Gastroesophageal sphincter (tissue), 3 donors: ENCODE measurements at regions not wholly inside any gene's neighbourhood (a gene's known extent, or its start where the extent isn't known, plus 50 kb on each side); places are given as distances from the start of the nearest gene placed in this dataset.

Experiments used
- EP300 ChIP-seq: sonication (generic); formaldehyde crosslinking; IDR thresholded peaks from one replicate; pipeline ENCODE4 v1.6.1; 2017; ENCODE audit warnings: antibody characterized with exemption, mild to moderate bottlenecking
- POLR2A ChIP-seq, 2 donors: fragments of 450-650 bp; IDR thresholded peaks; one replicate each; pipeline ENCODE4 v1.6.1; 2017; ENCODE audit warnings: antibody characterized with exemption in 2 of 2, mild to moderate bottlenecking in 2 of 2, moderate library complexity in 1 of 2
- POLR2AphosphoS5 ChIP-seq: sonication (generic); formaldehyde crosslinking; IDR thresholded peaks from one replicate; pipeline ENCODE4 v1.6.1; 2017; ENCODE audit warnings: antibody characterized with exemption
- TF ChIP-seq, protein P1 (sequence below), 4 experiments: fragments of 200-600 bp in 2 of 4; fragments of 450-650 bp in 2 of 4; sonication (generic) in 1 of 4; IDR thresholded peaks; one replicate each; pipeline ENCODE4 v1.5.1; 2017 to 2019; ENCODE audit warnings: antibody characterized with exemption in 4 of 4, mild to moderate bottlenecking in 2 of 4, moderate library complexity in 2 of 4

DNA sequence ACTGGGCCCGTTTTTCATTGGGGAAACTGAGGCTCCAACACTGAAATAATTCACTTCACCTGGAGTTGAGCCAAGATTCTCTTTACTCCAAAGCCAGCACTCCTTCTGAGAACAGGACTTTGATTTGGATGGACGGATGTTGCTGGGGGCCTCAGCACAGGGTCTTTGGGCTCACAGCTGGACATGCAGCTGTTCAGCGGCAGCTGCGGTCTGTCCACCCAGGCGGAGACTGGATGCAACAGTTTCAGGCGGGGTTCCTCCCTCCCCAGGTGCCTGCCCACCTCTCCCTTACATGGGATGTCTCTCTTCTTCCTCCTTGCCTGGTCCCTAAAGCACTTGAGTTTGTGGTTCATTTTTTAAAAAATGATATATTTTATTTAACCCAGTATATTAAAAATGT is 219.0 kb upstream of the IRX4 start:
- TF ChIP-seq POLR2A (IDR thresholded peaks at IDR 0.05), result no peak
- TF ChIP-seq POLR2AphosphoS5, result no peak
- TF ChIP-seq, protein P1, sequence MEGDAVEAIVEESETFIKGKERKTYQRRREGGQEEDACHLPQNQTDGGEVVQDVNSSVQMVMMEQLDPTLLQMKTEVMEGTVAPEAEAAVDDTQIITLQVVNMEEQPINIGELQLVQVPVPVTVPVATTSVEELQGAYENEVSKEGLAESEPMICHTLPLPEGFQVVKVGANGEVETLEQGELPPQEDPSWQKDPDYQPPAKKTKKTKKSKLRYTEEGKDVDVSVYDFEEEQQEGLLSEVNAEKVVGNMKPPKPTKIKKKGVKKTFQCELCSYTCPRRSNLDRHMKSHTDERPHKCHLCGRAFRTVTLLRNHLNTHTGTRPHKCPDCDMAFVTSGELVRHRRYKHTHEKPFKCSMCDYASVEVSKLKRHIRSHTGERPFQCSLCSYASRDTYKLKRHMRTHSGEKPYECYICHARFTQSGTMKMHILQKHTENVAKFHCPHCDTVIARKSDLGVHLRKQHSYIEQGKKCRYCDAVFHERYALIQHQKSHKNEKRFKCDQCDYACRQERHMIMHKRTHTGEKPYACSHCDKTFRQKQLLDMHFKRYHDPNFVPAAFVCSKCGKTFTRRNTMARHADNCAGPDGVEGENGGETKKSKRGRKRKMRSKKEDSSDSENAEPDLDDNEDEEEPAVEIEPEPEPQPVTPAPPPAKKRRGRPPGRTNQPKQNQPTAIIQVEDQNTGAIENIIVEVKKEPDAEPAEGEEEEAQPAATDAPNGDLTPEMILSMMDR (IDR thresholded peaks at IDR 0.05), result no peak
- TF ChIP-seq EP300, result no peak
